HL-60 (cell line): ENCODE measurements at regions not wholly inside any gene's neighbourhood (a gene's known extent, or its start where the extent isn't known, plus 50 kb on each side); places are given as distances from the start of the nearest gene placed in this dataset.

Experiments used
- DNase-seq, 2 experiments: peaks; one replicate each; pipeline ENCODE4 v3.0.0-alpha.2; 2010 to 2020; ENCODE audit warnings: low read depth in 1 of 2, low spot score in 1 of 2
- H3K27ac ChIP-seq: fragments of 250-450 bp; sonication (Bioruptor Pico); replicated peaks from 2 replicates; pipeline ENCODE4 v1.5.1; 2020; ENCODE audit warnings: mild to moderate bottlenecking, moderate library complexity
- H3K27me3 ChIP-seq: fragments of 250-450 bp; sonication (Bioruptor Pico); 2 replicates; pipeline ENCODE4 v1.5.1; 2021; ENCODE audit warnings: mild to moderate bottlenecking, moderate library complexity; ENCODE audit not compliant: insufficient read depth, poor library complexity, severe bottlenecking
- H3K4me3 ChIP-seq: replicated peaks from 2 replicates; pipeline ENCODE4 v1.5.1; 2011; ENCODE audit warnings: mild to moderate bottlenecking, control low read depth, low read length; ENCODE audit not compliant: insufficient read depth
- GABPA ChIP-seq: IDR thresholded peaks from 2 replicates; pipeline ENCODE4 v1.6.1; 2012; ENCODE audit warnings: low read depth
- POLR2AphosphoS5 ChIP-seq: IDR thresholded peaks from 2 replicates; pipeline ENCODE4 v1.6.1; 2012; ENCODE audit warnings: low read depth
- SPI1 ChIP-seq: IDR thresholded peaks from 2 replicates; pipeline ENCODE4 v1.6.1; 2012; ENCODE audit warnings: low read depth, mild to moderate bottlenecking, borderline replicate concordance
- TF ChIP-seq, protein P1 (sequence below): IDR thresholded peaks from 2 replicates; pipeline ENCODE4 v1.6.1; 2012; ENCODE audit warnings: low read depth; ENCODE audit not compliant: insufficient replicate concordance
- TF ChIP-seq, protein P2 (sequence below): IDR thresholded peaks from one replicate; pipeline ENCODE4 v1.5.1; 2011; ENCODE audit warnings: low read length, control low read depth, inconsistent platforms; ENCODE audit not compliant: insufficient read depth

DNA sequence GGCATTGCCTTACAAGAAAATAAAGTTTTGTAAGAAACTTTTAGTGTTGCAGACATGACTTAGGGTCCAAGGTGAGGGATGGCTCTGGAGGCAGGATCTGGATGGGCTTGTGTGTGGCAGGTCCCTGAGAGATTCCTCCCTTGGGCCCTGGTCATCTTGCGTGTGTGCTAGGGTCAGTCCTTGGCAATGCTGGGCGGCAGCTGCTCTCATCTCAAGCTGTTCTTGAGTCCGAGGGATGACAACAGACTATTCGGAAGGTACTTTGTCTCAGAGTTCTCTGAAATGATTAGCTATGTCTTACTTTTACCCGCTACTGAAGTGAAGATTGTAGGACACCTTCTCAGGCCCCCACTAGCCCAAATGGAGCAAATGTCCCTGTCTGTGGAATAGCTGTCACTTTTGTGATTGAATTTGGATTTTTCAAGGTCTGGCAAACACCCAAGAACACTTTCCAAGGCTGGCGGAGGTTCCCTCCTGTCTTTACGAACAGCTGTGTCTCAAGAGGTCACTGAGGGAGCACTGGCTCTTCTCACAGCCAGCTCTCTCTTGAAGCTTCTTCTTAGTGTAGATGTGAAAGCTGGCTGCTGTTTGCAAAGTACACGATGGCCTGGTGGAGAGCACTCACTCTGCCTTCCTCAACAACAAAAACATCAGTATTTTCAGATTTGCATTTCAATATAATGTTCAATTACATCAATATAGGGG lies 253.6 kb downstream of the STK31 start:
- Histone ChIP-seq H3K4me3 (no peak overlapping the region), H3K27me3 (no peaks in the 10 kb centered on the region), H3K27ac (no peak overlapping the region)
- TF ChIP-seq, protein P1, sequence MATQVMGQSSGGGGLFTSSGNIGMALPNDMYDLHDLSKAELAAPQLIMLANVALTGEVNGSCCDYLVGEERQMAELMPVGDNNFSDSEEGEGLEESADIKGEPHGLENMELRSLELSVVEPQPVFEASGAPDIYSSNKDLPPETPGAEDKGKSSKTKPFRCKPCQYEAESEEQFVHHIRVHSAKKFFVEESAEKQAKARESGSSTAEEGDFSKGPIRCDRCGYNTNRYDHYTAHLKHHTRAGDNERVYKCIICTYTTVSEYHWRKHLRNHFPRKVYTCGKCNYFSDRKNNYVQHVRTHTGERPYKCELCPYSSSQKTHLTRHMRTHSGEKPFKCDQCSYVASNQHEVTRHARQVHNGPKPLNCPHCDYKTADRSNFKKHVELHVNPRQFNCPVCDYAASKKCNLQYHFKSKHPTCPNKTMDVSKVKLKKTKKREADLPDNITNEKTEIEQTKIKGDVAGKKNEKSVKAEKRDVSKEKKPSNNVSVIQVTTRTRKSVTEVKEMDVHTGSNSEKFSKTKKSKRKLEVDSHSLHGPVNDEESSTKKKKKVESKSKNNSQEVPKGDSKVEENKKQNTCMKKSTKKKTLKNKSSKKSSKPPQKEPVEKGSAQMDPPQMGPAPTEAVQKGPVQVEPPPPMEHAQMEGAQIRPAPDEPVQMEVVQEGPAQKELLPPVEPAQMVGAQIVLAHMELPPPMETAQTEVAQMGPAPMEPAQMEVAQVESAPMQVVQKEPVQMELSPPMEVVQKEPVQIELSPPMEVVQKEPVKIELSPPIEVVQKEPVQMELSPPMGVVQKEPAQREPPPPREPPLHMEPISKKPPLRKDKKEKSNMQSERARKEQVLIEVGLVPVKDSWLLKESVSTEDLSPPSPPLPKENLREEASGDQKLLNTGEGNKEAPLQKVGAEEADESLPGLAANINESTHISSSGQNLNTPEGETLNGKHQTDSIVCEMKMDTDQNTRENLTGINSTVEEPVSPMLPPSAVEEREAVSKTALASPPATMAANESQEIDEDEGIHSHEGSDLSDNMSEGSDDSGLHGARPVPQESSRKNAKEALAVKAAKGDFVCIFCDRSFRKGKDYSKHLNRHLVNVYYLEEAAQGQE, result no peak
- DNase-seq, result no peak

DNA sequence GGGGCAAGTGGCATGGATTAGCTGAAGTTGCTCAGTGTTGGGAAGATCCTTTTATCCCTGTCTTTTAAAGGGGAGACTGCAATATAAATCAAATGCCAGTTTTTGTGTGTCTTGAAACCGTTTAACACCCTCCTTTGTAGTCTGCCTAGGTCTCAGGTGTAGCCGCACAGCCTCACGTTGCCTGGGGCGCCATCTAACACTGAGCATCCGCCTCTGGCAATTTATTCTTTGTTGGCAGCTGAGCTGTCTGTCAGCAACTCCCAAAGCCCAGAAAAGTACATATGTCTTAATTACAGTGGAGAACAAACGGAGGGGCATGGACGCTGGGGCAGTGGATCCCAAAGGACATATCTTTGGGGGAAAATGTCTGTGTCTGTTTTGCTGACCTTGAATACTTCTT lies 254.7 kb downstream of the STK31 start:
- H3K4me3 ChIP-seq, result no peak overlapping the region
- H3K27ac ChIP-seq, result no peak overlapping the region
- TF ChIP-seq, protein P1, result no peak
- TF ChIP-seq, protein P2, sequence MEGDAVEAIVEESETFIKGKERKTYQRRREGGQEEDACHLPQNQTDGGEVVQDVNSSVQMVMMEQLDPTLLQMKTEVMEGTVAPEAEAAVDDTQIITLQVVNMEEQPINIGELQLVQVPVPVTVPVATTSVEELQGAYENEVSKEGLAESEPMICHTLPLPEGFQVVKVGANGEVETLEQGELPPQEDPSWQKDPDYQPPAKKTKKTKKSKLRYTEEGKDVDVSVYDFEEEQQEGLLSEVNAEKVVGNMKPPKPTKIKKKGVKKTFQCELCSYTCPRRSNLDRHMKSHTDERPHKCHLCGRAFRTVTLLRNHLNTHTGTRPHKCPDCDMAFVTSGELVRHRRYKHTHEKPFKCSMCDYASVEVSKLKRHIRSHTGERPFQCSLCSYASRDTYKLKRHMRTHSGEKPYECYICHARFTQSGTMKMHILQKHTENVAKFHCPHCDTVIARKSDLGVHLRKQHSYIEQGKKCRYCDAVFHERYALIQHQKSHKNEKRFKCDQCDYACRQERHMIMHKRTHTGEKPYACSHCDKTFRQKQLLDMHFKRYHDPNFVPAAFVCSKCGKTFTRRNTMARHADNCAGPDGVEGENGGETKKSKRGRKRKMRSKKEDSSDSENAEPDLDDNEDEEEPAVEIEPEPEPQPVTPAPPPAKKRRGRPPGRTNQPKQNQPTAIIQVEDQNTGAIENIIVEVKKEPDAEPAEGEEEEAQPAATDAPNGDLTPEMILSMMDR, result no peak
- TF ChIP-seq GABPA (no peak), SPI1 (no peak), POLR2AphosphoS5 (no peak)
- no peak for DNase-seq
- no peaks in the 10 kb centered on the region for H3K27me3 ChIP-seq

DNA sequence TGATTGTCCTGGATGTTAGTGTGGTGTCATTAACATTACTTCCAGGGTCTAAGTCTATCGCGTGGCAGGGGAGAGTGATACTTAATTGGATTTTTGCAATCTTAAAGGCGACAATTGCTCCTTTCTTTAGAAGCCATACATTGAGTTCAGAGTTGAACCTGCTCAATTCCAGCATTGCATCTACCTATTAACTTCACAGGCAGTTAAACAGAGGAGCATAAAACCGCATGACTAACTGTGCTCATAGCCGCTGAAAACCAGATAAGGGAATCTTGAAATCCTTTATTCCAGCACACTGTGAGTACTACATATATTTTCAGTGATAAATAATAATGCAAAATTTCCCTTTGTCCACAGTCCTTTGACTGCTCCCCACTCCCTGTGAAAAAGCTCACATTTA lies 255.3 kb downstream of the STK31 start:
- Histone ChIP-seq H3K27ac (no peak overlapping the region), H3K27me3 (no peaks in the 10 kb centered on the region), H3K4me3 (no peak overlapping the region)
- no peak for DNase-seq
- no peak for TF ChIP-seq POLR2AphosphoS5
- TF ChIP-seq GABPA, result no peak
- TF ChIP-seq, protein P2, result no peak

DNA sequence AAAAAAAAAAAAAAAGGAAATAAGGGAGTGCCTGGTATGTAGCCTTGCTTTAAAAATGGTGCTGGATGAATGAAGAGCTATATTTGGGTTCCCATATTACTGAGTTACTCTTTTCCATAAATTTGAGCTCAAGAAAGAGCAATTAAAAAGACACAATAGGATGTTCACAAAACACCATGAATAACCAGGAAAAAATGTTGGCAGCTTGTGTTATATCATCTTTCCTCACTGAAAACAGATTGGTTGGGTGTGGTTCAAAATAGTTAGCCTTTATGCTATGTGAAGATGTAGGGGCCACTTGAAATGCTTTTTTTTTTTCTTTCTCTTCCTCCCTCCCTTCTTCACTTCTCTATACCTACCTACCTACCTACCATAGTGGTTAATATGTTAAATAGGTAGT lies 256.9 kb downstream of the STK31 start:
- Histone ChIP-seq H3K27me3 (no peaks in the 10 kb centered on the region), H3K27ac (no peak overlapping the region), H3K4me3 (no peak overlapping the region)
- DNase-seq, result no peak
- TF ChIP-seq, protein P1, result no peak
- TF ChIP-seq GABPA, result no peak
- TF ChIP-seq, protein P2, result no peak
- TF ChIP-seq POLR2AphosphoS5, result no peak
- no peak for TF ChIP-seq SPI1
